GM21390 (cell line): ENCODE measurements at regions not wholly inside any gene's neighbourhood (a gene's known extent, or its start where the extent isn't known, plus 50 kb on each side); places are given as distances from the start of the nearest gene placed in this dataset.
"Not testable (repeated sequence)": the region's sequence is repeated elsewhere in the genome, so short reads cannot be mapped to it uniquely, and the experiment has no call there.

ENCODE experiments used
- ATAC-seq: cut with Tn5 transposase; IDR thresholded peaks from one replicate; pipeline ENCODE4 v1.9.1; 2021; ENCODE audit not compliant: unreplicated experiment

DNA sequence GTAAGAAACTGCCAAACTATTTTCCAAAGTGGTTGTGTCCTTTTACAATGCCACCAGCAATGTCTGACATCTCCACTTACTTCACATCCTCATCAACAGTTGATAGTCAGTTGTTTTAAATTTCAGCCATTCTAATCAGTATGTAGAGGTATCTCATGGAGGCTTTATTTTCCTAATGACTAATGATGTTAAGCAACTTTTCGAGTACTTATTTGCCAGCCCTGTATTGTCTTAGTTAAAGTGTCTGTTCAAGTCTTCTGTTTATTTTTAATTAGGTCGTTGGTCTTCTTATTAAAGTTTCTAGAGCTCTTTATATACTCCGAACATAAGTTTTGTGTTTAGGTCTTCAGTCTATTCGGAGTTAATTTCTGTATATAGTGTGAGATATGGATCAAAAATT, 54.9 kb upstream of the NBPF12 start:
- not testable (repeated sequence) for ATAC-seq

GRCh38 chr1:146881096-146881495, 57.0 kb upstream of the NBPF12 start:
- not testable (repeated sequence) for ATAC-seq

DNA sequence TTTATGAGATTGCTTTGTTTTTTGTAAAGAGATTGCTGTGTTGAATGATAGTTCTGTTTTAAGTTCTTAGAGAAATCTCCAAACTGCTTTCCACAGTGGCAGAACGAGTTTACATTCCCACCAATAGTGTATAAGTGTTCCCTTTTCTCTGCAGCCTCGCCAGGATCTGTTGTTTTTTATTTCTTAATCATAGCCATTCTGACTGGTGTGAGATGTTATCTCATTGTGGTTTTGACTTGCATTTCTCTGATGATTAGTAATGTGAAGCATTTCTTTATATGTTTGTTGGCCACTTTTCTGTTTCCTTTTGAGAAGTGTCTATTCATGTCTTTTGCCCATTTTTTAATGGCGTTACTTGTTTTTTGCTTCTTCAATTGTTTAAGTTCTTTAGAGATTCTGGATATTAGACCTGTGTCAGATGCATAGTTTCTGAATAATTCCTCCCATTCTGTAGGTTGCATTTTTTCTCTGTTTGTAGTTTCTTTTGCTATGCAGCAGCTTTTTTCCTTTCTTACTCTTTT, 74.3 kb upstream of the NBPF12 start:
- ATAC-seq = not testable (repeated sequence)

DNA sequence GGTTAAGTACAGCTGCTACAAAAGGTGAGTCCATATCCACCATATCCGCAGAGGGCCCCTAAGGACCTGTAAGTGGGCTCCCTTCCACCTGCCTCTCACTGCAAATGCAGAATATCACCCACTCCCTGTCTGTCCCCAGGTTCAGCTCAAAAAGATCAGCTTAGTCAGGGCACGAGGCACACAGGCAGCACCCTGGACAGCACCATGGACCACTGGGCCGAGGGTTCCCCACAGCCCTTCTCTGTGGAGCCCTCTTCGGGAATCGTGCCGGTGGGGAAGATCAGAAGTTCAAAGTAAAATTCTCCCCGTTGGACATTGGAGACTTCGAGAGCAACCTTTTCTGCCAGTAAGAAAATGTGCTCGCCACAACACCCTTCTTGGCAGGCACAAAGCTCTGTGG, 85.0 kb upstream of the NBPF12 start:
- ATAC-seq = not testable (repeated sequence)

- not testable (repeated sequence) for ATAC-seq
These were observed 87.7 kb upstream of the NBPF12 start for GRCh38 chr1:146850352-146850889.

- ATAC-seq = not testable (repeated sequence)
These were observed 99.4 kb upstream of the NBPF12 start for GRCh38 chr1:146838725-146839124.

- ATAC-seq = not testable (repeated sequence)
These were observed 111.2 kb upstream of the NBPF12 start for GRCh38 chr1:146826957-146827356.

DNA sequence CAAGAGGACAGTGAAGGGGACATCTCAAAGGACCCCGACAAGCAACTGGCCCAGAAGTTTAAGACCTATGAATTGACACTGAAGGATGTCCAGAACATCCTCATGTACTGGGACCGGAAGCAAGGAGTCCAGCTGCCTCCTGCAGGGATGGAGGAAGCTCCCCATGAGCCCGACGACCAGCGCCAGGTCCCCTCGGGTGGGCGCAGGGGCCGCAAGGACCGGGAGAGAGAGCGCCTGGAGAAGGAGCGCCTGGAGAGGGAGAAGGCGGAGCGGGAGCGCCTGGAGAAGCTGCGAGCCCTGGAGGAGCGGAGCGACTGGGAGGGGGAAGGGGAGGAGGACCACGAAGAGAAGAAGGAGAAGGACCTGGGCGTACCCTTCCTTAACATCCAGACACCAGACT, 143.9 kb upstream of the NBPF12 start:
- not testable (repeated sequence) for ATAC-seq

DNA sequence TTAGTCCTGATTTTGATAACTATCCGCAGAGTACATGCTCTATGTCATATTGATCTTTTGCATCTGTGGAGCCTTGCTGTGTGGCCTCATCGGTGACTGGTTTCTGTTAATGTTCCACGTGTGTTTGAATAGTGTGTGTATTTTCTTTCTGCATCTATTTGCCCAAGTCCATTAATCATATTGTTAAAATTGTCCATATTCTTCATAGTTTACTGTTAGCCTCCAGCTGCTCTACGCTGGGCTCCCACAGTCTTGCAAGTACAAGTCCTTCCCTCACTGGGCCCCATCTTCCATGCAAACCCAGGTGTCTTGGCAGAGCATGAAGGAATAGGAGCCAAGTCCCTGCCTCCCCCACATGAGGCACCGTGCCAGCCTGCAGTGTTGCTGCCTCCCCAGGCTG, 145.4 kb upstream of the NBPF12 start:
- not testable (repeated sequence) for ATAC-seq

GRCh38 chr1:146784212-146784940, 153.7 kb upstream of the NBPF12 start:
- not testable (repeated sequence) for ATAC-seq

DNA sequence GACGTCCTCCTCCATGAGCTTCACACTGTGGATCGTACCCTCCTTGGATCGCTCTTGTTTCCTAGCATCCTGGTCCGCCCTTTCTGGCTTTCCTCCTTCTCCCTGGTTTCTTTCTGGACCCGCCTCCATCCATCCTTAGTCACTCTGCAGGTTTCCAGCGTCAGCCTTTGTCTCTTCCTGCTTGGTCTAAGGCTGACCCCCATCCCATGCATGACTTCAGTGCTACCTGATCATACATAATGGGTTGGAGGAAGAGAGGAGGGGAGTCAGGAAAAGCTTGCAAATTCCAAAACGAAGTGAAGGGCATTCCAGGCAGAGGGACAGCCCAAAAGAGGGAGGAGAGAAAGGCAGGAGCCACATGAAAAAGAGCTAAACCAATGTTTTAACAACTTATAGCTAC, 156.9 kb upstream of the NBPF12 start:
- not testable (repeated sequence) for ATAC-seq

- ATAC-seq = not testable (repeated sequence)
These were observed 160.1 kb upstream of the NBPF12 start for GRCh38 chr1:146777826-146778602.

DNA sequence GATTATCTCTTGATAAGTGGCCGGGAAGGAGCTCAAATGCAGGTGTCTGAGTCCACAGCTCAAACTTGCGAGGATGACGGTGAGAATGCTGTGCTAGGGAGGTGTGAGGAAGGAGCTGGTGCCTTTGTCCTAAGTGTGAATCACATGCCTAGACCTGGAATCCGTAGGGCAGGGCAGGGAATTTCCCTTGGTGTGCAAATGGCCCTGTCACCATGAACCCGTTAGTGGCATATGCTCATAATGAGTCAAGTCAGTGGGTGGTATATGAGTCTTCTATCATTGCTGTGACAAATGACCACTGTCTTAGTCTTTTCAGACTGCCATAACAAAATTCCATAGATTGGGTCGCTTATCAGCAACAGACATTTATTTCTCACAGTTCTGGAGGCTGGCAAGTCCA, 163.1 kb upstream of the NBPF12 start:
- ATAC-seq = not testable (repeated sequence)

- ATAC-seq = not testable (repeated sequence)
These were observed 163.9 kb upstream of the NBPF12 start for GRCh38 chr1:146774271-146774670.

GRCh38 chr1:146771409-146771808, 166.7 kb upstream of the NBPF12 start:
- not testable (repeated sequence) for ATAC-seq

DNA sequence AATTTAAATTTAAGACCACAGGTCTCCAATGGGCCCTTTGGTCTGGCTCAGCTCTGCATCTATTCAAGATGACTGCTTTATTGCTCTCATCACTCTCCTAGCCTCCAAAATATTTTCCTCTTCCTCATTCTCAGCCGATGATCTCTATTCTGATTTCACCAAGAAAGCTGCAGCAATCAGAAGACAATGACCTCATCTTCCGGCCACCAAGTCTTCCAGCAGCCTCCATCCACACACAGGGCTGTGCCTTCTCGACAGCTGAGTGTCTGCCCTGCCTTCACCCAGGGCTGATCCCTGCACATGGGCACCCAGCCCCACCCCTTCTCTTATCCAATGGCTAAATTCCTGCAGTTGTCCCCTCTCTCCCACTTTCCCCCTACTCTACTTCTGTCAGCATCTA, 167.1 kb upstream of the NBPF12 start:
- ATAC-seq = not testable (repeated sequence)

GRCh38 chr1:146763234-146763633, 174.9 kb upstream of the NBPF12 start:
- ATAC-seq = not testable (repeated sequence)

DNA sequence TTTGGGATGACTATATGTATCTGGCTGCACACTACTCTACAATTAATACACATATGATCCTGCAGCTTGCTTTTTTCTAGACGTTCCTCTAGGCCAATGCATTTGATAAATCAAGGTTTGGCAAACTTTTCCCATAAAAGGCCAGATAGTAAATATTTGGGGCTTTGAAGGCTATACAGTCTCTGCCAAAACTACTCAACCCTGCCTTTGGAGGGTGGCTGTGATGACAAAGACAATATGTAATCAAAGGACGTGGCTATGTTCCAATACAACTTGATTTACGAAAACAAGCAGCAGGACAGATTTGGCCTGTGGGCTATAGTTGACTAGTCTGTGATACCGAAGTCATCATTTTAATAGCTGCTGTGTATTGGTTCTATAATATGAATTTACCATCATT, 181.3 kb upstream of the NBPF12 start:
- not testable (repeated sequence) for ATAC-seq

- not testable (repeated sequence) for ATAC-seq
These were observed 189.4 kb upstream of the NBPF12 start for GRCh38 chr1:146748686-146749085.

GRCh38 chr1:146731981-146732680, 206.0 kb upstream of the NBPF12 start:
- ATAC-seq = not testable (repeated sequence)
